ENCODE measurements at regions not wholly inside any gene's neighbourhood (a gene's known extent, or its start where the extent isn't known, plus 50 kb on each side); places are given as distances from the start of the nearest gene placed in this dataset.
"Not testable (repeated sequence)": the region's sequence is repeated elsewhere in the genome, so short reads cannot be mapped to it uniquely, and the experiment has no call there.

GRCh38 chrX:19229896-19230295 lies 107.6 kb upstream of the ADGRG2 start:
- H4K20me1 ChIP-seq (ENCODE audit: control insufficient read depth, insufficient read depth); H3K27me3 ChIP-seq (replicated peaks in 1 of 2; ENCODE audit: control insufficient read depth in 2 of 2, insufficient read depth in 2 of 2, low read length in 1 of 2); CTCF ChIA-PET; H3K9ac ChIP-seq (ENCODE audit: control insufficient read depth, insufficient read depth, low read length); H3K9me3 ChIP-seq (replicated peaks; ENCODE audit: control insufficient read depth, insufficient read depth, low read length); H3K4me1 ChIP-seq (ENCODE audit: control insufficient read depth, insufficient read depth, low read length); H3K27ac ChIP-seq (ENCODE audit: control insufficient read depth, insufficient read depth); FAIRE-seq; in situ Hi-C loops (cut with MboI); H3K4me3 ChIP-seq; H3K36me3 ChIP-seq (ENCODE audit: control insufficient read depth in 2 of 2, insufficient read depth in 2 of 2, low read length in 1 of 2); H3K4me2 ChIP-seq (ENCODE audit: control insufficient read depth, insufficient read depth); SMC1A ChIA-PET (ENCODE audit: uncharacterized antibody, unreplicated experiment); DNase-seq (ENCODE audit: low read depth, low spot score); ATAC-seq; POLR2A ChIA-PET; RAD21 ChIA-PET (ENCODE audit: unreplicated experiment); BruUV-seq (replicated peaks); H3K79me2 ChIP-seq (ENCODE audit: control insufficient read depth, insufficient read depth, low read length); H2AFZ ChIP-seq (ENCODE audit: control insufficient read depth, low read depth, low read length): not testable (repeated sequence)
- 38% methylated on average over 4 of the region's 4 CpGs for WGBS (ENCODE audit: insufficient coverage, insufficient replicate concordance, low lambda C conversion rate, missing lambda C conversion rate)
- intact Hi-C loops (cut with micrococcal nuclease; ENCODE audit: unreplicated experiment): loop anchor here (5.0 to 10.0 kb wide), 2 partner anchors 188 to 295 kb away; no protein-coding TSS in a partner anchor

GRCh38 chrX:19237901-19238300 lies 105.8 kb upstream of the PDHA1 start:
- no peak for TF ChIP-seq SIN3A (IDR thresholded peaks at IDR 0.05; ENCODE audit: low read depth, low read length)
- TF ChIP-seq FOXK2 (IDR thresholded peaks at IDR 0.05): no peak
- ChIA-PET RAD21 (ENCODE audit: unreplicated experiment) (no interaction called here), POLR2A (interaction anchor here (0.6 kb wide), 1 partner anchor 137 kb away, joined by 4 read pairs; no protein-coding TSS in a partner anchor), CTCF (interaction anchor here (1.4 kb wide), 1 partner anchor 9 kb away, joined by 4 read pairs; no protein-coding TSS in a partner anchor), SMC1A (ENCODE audit: uncharacterized antibody, unreplicated experiment) (no interaction called here)
- Histone ChIP-seq H3K9ac (ENCODE audit: control insufficient read depth, insufficient read depth, low read length) (no peak overlapping the region), H3K4me2 (ENCODE audit: control insufficient read depth, insufficient read depth) (no peak overlapping the region), H3K36me3 (ENCODE audit: control insufficient read depth in 2 of 2, insufficient read depth in 2 of 2, low read length in 1 of 2) (no peaks in the 10 kb centered on the region), H3K4me3 (no peak overlapping the region), H3K9me3 (replicated peaks; ENCODE audit: control insufficient read depth, insufficient read depth, low read length) (no peaks in the 10 kb centered on the region; the same call in 2 of the 3 replicates), H3K27me3 (replicated peaks in 1 of 2; ENCODE audit: control insufficient read depth in 2 of 2, insufficient read depth in 2 of 2, low read length in 1 of 2) (no peaks in the 10 kb centered on the region), H4K20me1 (ENCODE audit: control insufficient read depth, insufficient read depth) (no peaks in the 10 kb centered on the region), H3K4me1 (ENCODE audit: control insufficient read depth, insufficient read depth, low read length) (no peaks in the 10 kb centered on the region), H3K27ac (ENCODE audit: control insufficient read depth, insufficient read depth) (no peak overlapping the region), H3K79me2 (ENCODE audit: control insufficient read depth, insufficient read depth, low read length) (no peaks in the 10 kb centered on the region), H2AFZ (ENCODE audit: control insufficient read depth, low read depth, low read length) (no peak overlapping the region)
- DNase-seq (ENCODE audit: low read depth, low spot score) (no peak), ATAC-seq (no peak), FAIRE-seq (no peak)
- 22% methylated on average over 3 of the region's 3 CpGs for WGBS (ENCODE audit: insufficient coverage, insufficient replicate concordance, low lambda C conversion rate, missing lambda C conversion rate)
- in situ Hi-C loops (cut with MboI) (no loop called here), intact Hi-C loops (cut with micrococcal nuclease; ENCODE audit: unreplicated experiment) (no loop called here)
- BruUV-seq (replicated peaks): no TSS peak
